HepG2 (cell line): ENCODE measurements at regions not wholly inside any gene's neighbourhood (a gene's known extent, or its start where the extent isn't known, plus 50 kb on each side); places are given as distances from the start of the nearest gene placed in this dataset.

Experiments
- EZH2 ChIP-seq: conservative IDR thresholded peaks from 2 replicates; pipeline ENCODE4 v1.6.1; 2012; ENCODE audit warnings: mild to moderate bottlenecking, low read depth, low read length, moderate library complexity
- NFYB ChIP-seq: sonication (generic); formaldehyde crosslinking; IDR thresholded peaks from 2 replicates; pipeline ENCODE4 v1.4.0; 2020; ENCODE audit warnings: missing genetic modification reagents
- SALL2 ChIP-seq: sonication (generic); formaldehyde crosslinking; IDR thresholded peaks from 2 replicates; pipeline ENCODE4 v1.8.1; 2023; ENCODE audit warnings: mild to moderate bottlenecking, missing genetic modification reagents, inconsistent platforms
- YEATS4 ChIP-seq: sonication (generic); formaldehyde crosslinking; IDR thresholded peaks from 2 replicates; pipeline ENCODE4 v1.4.0; 2020; ENCODE audit warnings: missing genetic modification reagents, borderline replicate concordance
- ZNF24 ChIP-seq: fragments of 450-650 bp; IDR thresholded peaks from 2 replicates; pipeline ENCODE4 v1.6.1; 2017; ENCODE audit warnings: antibody characterized with exemption, mild to moderate bottlenecking
- ZNF589 ChIP-seq: sonication (generic); formaldehyde crosslinking; conservative IDR thresholded peaks from 2 replicates; pipeline ENCODE4 v1.8.0; 2022; ENCODE audit warnings: mild to moderate bottlenecking, moderate library complexity, missing genetic modification reagents
- TF ChIP-seq, protein P1 (sequence below): sonication (generic); formaldehyde crosslinking; IDR thresholded peaks from 2 replicates; pipeline ENCODE4 v1.5.1; 2020; ENCODE audit warnings: mild to moderate bottlenecking, missing genetic modification reagents, moderate library complexity
- TF ChIP-seq, protein P2 (sequence below): sonication (generic); formaldehyde crosslinking; IDR thresholded peaks from 2 replicates; pipeline ENCODE4 v1.5.1; 2020; ENCODE audit warnings: missing genetic modification reagents, mild to moderate bottlenecking, borderline replicate concordance
- TF ChIP-seq, protein P3 (sequence below), 2 experiments: IDR thresholded peaks; 2 replicates each; pipeline ENCODE4 v1.6.1; 2011 to 2012; ENCODE audit warnings: low read length in 2 of 2, borderline replicate concordance in 1 of 2, low read depth in 1 of 2, mild to moderate bottlenecking in 1 of 2, moderate library complexity in 1 of 2
- TF ChIP-seq, protein P4 (sequence below): sonication (generic); formaldehyde crosslinking; IDR thresholded peaks from 2 replicates; pipeline ENCODE4 v1.8.0; 2022; ENCODE audit warnings: mild to moderate bottlenecking, missing genetic modification reagents, moderate library complexity
- TF ChIP-seq, protein P5 (sequence below): sonication (generic); formaldehyde crosslinking; IDR thresholded peaks from 2 replicates; pipeline ENCODE4 v1.5.1; 2020; ENCODE audit warnings: missing genetic modification reagents, mild to moderate bottlenecking, borderline replicate concordance

DNA sequence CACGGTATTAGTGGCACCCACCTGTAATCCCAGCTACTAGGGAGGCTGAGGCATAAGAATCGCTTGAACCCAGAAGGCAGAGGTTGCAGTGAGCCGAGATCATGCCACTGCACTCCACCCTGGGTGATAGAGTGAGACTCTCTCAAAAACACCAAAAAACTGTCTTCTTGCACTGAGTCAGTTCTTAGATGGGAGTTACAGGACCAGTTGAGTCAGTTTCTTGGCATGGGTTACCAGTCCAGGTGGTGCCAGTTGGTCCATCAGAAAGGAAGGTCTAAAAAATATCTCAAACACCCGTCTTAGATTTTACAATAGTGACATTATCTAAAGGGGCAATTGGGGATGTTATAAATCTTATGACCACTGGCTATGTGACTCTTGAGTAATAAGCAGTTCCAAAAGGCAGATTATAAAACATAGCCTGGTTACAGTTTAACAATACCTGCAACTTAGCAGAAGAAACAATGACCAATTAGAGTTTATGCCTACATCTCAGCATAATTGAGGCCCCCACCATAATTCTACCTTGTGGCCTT, 206.9 kb upstream of the FGGY start (continued):
- TF ChIP-seq, protein P1, sequence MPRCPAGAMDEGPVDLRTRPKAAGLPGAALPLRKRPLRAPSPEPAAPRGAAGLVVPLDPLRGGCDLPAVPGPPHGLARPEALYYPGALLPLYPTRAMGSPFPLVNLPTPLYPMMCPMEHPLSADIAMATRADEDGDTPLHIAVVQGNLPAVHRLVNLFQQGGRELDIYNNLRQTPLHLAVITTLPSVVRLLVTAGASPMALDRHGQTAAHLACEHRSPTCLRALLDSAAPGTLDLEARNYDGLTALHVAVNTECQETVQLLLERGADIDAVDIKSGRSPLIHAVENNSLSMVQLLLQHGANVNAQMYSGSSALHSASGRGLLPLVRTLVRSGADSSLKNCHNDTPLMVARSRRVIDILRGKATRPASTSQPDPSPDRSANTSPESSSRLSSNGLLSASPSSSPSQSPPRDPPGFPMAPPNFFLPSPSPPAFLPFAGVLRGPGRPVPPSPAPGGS (CRISPR knock-in tag): no peak
- TF ChIP-seq YEATS4 (CRISPR knock-in tag) (no peak), SALL2 (CRISPR knock-in tag) (no peak), NFYB (CRISPR knock-in tag) (no peak), EZH2 (no peak), ZNF24 (no peak), ZNF589 (CRISPR knock-in tag) (no peak)
- TF ChIP-seq, protein P2, sequence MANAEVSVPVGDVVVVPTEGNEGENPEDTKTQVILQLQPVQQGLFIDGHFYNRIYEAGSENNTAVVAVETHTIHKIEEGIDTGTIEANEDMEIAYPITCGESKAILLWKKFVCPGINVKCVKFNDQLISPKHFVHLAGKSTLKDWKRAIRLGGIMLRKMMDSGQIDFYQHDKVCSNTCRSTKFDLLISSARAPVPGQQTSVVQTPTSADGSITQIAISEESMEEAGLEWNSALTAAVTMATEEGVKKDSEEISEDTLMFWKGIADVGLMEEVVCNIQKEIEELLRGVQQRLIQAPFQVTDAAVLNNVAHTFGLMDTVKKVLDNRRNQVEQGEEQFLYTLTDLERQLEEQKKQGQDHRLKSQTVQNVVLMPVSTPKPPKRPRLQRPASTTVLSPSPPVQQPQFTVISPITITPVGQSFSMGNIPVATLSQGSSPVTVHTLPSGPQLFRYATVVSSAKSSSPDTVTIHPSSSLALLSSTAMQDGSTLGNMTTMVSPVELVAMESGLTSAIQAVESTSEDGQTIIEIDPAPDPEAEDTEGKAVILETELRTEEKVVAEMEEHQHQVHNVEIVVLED: no peak
- TF ChIP-seq, protein P3, sequence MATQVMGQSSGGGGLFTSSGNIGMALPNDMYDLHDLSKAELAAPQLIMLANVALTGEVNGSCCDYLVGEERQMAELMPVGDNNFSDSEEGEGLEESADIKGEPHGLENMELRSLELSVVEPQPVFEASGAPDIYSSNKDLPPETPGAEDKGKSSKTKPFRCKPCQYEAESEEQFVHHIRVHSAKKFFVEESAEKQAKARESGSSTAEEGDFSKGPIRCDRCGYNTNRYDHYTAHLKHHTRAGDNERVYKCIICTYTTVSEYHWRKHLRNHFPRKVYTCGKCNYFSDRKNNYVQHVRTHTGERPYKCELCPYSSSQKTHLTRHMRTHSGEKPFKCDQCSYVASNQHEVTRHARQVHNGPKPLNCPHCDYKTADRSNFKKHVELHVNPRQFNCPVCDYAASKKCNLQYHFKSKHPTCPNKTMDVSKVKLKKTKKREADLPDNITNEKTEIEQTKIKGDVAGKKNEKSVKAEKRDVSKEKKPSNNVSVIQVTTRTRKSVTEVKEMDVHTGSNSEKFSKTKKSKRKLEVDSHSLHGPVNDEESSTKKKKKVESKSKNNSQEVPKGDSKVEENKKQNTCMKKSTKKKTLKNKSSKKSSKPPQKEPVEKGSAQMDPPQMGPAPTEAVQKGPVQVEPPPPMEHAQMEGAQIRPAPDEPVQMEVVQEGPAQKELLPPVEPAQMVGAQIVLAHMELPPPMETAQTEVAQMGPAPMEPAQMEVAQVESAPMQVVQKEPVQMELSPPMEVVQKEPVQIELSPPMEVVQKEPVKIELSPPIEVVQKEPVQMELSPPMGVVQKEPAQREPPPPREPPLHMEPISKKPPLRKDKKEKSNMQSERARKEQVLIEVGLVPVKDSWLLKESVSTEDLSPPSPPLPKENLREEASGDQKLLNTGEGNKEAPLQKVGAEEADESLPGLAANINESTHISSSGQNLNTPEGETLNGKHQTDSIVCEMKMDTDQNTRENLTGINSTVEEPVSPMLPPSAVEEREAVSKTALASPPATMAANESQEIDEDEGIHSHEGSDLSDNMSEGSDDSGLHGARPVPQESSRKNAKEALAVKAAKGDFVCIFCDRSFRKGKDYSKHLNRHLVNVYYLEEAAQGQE (IDR thresholded peaks at IDR 0.05; ENCODE audit: borderline replicate concordance in 1 of 2, low read depth in 1 of 2, low read length in 2 of 2): no peak
- TF ChIP-seq, protein P4, sequence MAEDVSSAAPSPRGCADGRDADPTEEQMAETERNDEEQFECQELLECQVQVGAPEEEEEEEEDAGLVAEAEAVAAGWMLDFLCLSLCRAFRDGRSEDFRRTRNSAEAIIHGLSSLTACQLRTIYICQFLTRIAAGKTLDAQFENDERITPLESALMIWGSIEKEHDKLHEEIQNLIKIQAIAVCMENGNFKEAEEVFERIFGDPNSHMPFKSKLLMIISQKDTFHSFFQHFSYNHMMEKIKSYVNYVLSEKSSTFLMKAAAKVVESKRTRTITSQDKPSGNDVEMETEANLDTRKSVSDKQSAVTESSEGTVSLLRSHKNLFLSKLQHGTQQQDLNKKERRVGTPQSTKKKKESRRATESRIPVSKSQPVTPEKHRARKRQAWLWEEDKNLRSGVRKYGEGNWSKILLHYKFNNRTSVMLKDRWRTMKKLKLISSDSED (CRISPR knock-in tag): no peak
- TF ChIP-seq, protein P5, sequence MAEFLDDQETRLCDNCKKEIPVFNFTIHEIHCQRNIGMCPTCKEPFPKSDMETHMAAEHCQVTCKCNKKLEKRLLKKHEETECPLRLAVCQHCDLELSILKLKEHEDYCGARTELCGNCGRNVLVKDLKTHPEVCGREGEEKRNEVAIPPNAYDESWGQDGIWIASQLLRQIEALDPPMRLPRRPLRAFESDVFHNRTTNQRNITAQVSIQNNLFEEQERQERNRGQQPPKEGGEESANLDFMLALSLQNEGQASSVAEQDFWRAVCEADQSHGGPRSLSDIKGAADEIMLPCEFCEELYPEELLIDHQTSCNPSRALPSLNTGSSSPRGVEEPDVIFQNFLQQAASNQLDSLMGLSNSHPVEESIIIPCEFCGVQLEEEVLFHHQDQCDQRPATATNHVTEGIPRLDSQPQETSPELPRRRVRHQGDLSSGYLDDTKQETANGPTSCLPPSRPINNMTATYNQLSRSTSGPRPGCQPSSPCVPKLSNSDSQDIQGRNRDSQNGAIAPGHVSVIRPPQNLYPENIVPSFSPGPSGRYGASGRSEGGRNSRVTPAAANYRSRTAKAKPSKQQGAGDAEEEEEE (CRISPR knock-in tag): no peak
